ENCODE measurements at regions not wholly inside any gene's neighbourhood (a gene's known extent, or its start where the extent isn't known, plus 50 kb on each side); places are given as distances from the start of the nearest gene placed in this dataset.
"Not testable (repeated sequence)": the region's sequence is repeated elsewhere in the genome, so short reads cannot be mapped to it uniquely, and the experiment has no call there.

- Histone ChIP-seq H3K4me1 (ENCODE audit: control insufficient read depth in 1 of 2, insufficient read depth in 2 of 2, low read length in 2 of 2) (no peaks in the 10 kb centered on the region), H3K27me3 (ENCODE audit: control insufficient read depth in 1 of 2, insufficient read depth in 2 of 2, low read length in 2 of 2) (no peaks in the 10 kb centered on the region), H3K36me3 (ENCODE audit: control insufficient read depth in 1 of 2, insufficient read depth in 2 of 2, low read length in 2 of 2) (no peaks in the 10 kb centered on the region), H3K4me3 (ENCODE audit: low read depth in 1 of 2, low read length in 2 of 2) (no peak overlapping the region), H3K9ac (ENCODE audit: low read depth in 1 of 2, low read length in 2 of 2) (no peak overlapping the region), H3K9me3 (ENCODE audit: control insufficient read depth in 1 of 2, low read length in 2 of 2) (no peaks in the 10 kb centered on the region), H3K27ac (ENCODE audit: low read depth, low read length) (no peak overlapping the region)
These were observed 56.1 kb downstream of the GPR85 start for GRCh38 chr7:113030489-113030888.

DNA sequence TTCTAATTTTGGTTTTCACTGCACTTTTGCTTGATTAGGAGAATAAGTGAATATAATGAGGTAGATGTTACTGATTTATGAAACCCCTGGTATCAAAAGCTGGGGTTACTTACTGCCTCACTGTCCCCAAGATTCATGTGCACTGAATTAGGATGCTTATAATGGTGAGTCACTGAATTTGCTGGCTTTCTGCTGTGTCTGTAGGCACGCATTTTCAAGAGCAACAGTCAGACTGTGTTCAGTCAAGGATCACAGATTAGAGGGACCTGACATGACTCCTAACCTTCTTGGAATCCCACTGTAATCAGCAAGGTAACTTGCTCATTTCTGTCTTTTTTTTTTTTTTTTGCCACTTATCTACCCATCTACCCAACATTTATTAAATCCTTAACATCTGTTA, 59.7 kb downstream of the GPR85 start:
- Histone ChIP-seq H3K27me3 (ENCODE audit: control insufficient read depth in 1 of 2, insufficient read depth in 2 of 2, low read length in 2 of 2) (no peaks in the 10 kb centered on the region), H3K36me3 (ENCODE audit: control insufficient read depth in 1 of 2, insufficient read depth in 2 of 2, low read length in 2 of 2) (no peaks in the 10 kb centered on the region), H3K27ac (ENCODE audit: low read depth, low read length) (no peak overlapping the region), H3K4me3 (ENCODE audit: low read depth in 1 of 2, low read length in 2 of 2) (no peak overlapping the region), H3K9me3 (ENCODE audit: control insufficient read depth in 1 of 2, low read length in 2 of 2) (no peaks in the 10 kb centered on the region), H3K9ac (ENCODE audit: low read depth in 1 of 2, low read length in 2 of 2) (no peak overlapping the region), H3K4me1 (ENCODE audit: control insufficient read depth in 1 of 2, insufficient read depth in 2 of 2, low read length in 2 of 2) (no peaks in the 10 kb centered on the region)

DNA sequence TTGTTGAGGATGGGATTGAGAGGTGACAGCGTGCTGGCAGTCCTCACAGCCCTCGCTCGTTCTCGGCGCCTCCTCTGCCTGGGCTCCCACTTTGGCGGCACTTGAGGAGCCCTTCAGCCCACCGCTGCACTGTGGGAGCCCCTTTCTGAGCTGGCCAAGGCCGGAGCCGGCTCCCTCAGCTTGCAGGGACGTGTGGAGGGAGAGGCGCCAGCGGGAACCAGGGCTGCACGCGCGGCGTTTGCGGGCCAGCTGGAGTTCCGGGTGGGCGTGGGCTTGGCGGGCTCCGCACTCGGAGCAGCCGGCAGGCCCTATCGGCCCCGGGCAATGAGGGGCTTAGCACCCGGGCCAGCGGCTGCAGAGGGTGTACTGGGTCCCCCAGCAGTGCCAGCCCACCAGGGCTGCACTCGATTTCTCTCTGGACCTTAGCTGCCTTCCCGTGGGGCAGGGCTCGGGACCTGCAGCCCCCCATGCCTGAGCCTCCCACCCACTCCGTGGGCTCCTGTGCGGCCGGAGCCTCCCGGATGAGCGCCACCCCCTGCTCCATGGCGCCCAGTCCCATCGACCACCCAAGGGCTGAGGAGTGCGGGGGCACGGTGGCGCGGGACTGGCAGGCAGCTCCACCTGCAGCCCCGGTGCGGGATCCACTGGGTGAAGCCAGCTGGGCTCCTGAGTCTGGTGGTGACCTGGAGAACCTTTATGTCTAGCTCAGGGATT, 69.3 kb downstream of the GPR85 start:
- H3K9me3 ChIP-seq (ENCODE audit: control insufficient read depth in 1 of 2, low read length in 2 of 2); H3K36me3 ChIP-seq (ENCODE audit: control insufficient read depth in 1 of 2, insufficient read depth in 2 of 2, low read length in 2 of 2); H3K27ac ChIP-seq (ENCODE audit: low read depth, low read length); H3K4me3 ChIP-seq (ENCODE audit: low read depth in 1 of 2, low read length in 2 of 2); H3K9ac ChIP-seq (ENCODE audit: low read depth in 1 of 2, low read length in 2 of 2); H3K27me3 ChIP-seq (ENCODE audit: control insufficient read depth in 1 of 2, insufficient read depth in 2 of 2, low read length in 2 of 2); H3K4me1 ChIP-seq (ENCODE audit: control insufficient read depth in 1 of 2, insufficient read depth in 2 of 2, low read length in 2 of 2): not testable (repeated sequence)

GRCh38 chr7:113015034-113015645, 71.5 kb downstream of the GPR85 start:
- Histone ChIP-seq H3K4me1 (ENCODE audit: control insufficient read depth in 1 of 2, insufficient read depth in 2 of 2, low read length in 2 of 2) (no peaks in the 10 kb centered on the region), H3K27ac (ENCODE audit: low read depth, low read length) (no peak overlapping the region), H3K36me3 (ENCODE audit: control insufficient read depth in 1 of 2, insufficient read depth in 2 of 2, low read length in 2 of 2) (no peaks in the 10 kb centered on the region), H3K4me3 (ENCODE audit: low read depth in 1 of 2, low read length in 2 of 2) (no peak overlapping the region), H3K9ac (ENCODE audit: low read depth in 1 of 2, low read length in 2 of 2) (no peak overlapping the region), H3K9me3 (ENCODE audit: control insufficient read depth in 1 of 2, low read length in 2 of 2) (no peaks in the 10 kb centered on the region), H3K27me3 (ENCODE audit: control insufficient read depth in 1 of 2, insufficient read depth in 2 of 2, low read length in 2 of 2) (no peaks in the 10 kb centered on the region)

DNA sequence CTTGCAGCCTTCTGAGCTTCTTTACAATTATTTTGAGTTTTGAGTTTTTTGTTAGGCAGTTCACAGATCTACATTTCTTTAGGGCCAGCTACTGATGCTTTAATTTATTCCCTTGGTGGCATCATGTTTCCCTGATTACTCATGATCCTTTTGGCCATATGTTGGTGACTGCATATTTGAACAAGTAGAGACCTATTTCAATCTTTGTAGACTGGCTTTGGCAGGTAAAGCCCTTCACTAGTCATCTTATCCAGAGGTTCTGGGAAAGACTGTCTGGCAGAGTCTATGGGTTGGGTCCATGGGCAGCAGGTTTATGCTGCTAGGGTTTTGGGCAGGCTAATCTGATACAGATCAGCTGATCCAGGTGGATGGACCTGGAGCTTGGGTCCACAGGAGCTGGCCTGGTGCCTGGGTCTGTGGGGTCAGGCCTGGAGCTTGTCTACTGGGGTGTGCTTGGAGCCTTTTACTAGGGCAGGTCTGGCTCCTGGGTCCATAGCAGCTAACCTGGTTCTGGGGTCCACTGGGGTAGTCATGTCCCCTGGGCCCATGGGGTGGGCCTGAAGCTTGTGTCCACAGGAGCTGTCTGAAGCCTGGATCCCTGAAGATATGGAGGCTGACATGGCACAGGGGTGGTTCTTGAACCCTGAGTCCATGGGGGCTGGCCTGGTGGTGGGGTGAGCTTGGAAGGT, 72.7 kb downstream of the GPR85 start:
- H3K36me3 ChIP-seq (ENCODE audit: control insufficient read depth in 1 of 2, insufficient read depth in 2 of 2, low read length in 2 of 2) = no peaks in the 10 kb centered on the region
- H3K4me3 ChIP-seq (ENCODE audit: low read depth in 1 of 2, low read length in 2 of 2) = no peak overlapping the region
- H3K9me3 ChIP-seq (ENCODE audit: control insufficient read depth in 1 of 2, low read length in 2 of 2) = no peaks in the 10 kb centered on the region
- H3K4me1 ChIP-seq (ENCODE audit: control insufficient read depth in 1 of 2, insufficient read depth in 2 of 2, low read length in 2 of 2) = no peaks in the 10 kb centered on the region
- H3K27me3 ChIP-seq (ENCODE audit: control insufficient read depth in 1 of 2, insufficient read depth in 2 of 2, low read length in 2 of 2) = no peaks in the 10 kb centered on the region
- no peak overlapping the region for H3K27ac ChIP-seq (ENCODE audit: low read depth, low read length)
- no peak overlapping the region for H3K9ac ChIP-seq (ENCODE audit: low read depth in 1 of 2, low read length in 2 of 2)

- not testable (repeated sequence) for H3K9ac ChIP-seq (ENCODE audit: low read depth in 1 of 2, low read length in 2 of 2); H3K27me3 ChIP-seq (ENCODE audit: control insufficient read depth in 1 of 2, insufficient read depth in 2 of 2, low read length in 2 of 2)
These were observed 73.8 kb downstream of the GPR85 start for GRCh38 chr7:113012862-113013261.

GRCh38 chr7:113010377-113010776, 76.2 kb downstream of the GPR85 start:
- no peaks in the 10 kb centered on the region for H3K36me3 ChIP-seq (ENCODE audit: control insufficient read depth in 1 of 2, insufficient read depth in 2 of 2, low read length in 2 of 2)
- no peaks in the 10 kb centered on the region for H3K4me1 ChIP-seq (ENCODE audit: control insufficient read depth in 1 of 2, insufficient read depth in 2 of 2, low read length in 2 of 2)
- no peaks in the 10 kb centered on the region for H3K9me3 ChIP-seq (ENCODE audit: control insufficient read depth in 1 of 2, low read length in 2 of 2)
- no peak overlapping the region for H3K27ac ChIP-seq (ENCODE audit: low read depth, low read length)
- no peak overlapping the region for H3K9ac ChIP-seq (ENCODE audit: low read depth in 1 of 2, low read length in 2 of 2)
- H3K4me3 ChIP-seq (ENCODE audit: low read depth in 1 of 2, low read length in 2 of 2) = no peak overlapping the region
- no peaks in the 10 kb centered on the region for H3K27me3 ChIP-seq (ENCODE audit: control insufficient read depth in 1 of 2, insufficient read depth in 2 of 2, low read length in 2 of 2)

More at GRCh38 chr7:113012862-113013261, 73.8 kb downstream of the GPR85 start:
- H3K27ac ChIP-seq (ENCODE audit: low read depth, low read length); H3K4me1 ChIP-seq (ENCODE audit: control insufficient read depth in 1 of 2, insufficient read depth in 2 of 2, low read length in 2 of 2); H3K9me3 ChIP-seq (ENCODE audit: control insufficient read depth in 1 of 2, low read length in 2 of 2); H3K4me3 ChIP-seq (ENCODE audit: low read depth in 1 of 2, low read length in 2 of 2); H3K36me3 ChIP-seq (ENCODE audit: control insufficient read depth in 1 of 2, insufficient read depth in 2 of 2, low read length in 2 of 2): not testable (repeated sequence)

DNA sequence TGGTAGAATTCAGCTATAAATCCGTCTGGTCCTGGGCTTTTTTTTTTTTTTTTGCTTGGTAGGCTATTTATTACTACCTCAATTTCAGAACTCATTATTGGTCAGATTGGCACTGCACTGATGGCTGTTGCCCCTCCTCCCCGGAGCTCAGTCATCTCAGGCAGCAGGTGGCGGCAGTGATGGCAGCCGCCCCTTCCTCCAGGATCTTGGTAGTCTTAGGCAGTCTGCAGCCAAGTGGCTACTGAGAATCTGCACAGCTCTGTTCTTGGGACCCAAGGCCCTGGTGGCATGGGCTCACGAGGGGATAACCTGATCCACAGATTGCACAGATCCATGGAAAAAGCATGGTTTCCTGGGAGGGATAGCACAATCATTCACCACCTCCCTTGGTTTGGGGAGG, 77.9 kb downstream of the GPR85 start:
- no peaks in the 10 kb centered on the region for H3K9me3 ChIP-seq (ENCODE audit: control insufficient read depth in 1 of 2, low read length in 2 of 2)
- H3K4me3 ChIP-seq (ENCODE audit: low read depth in 1 of 2, low read length in 2 of 2) = no peak overlapping the region
- no peaks in the 10 kb centered on the region for H3K27me3 ChIP-seq (ENCODE audit: control insufficient read depth in 1 of 2, insufficient read depth in 2 of 2, low read length in 2 of 2)
- H3K36me3 ChIP-seq (ENCODE audit: control insufficient read depth in 1 of 2, insufficient read depth in 2 of 2, low read length in 2 of 2) = no peaks in the 10 kb centered on the region
- H3K27ac ChIP-seq (ENCODE audit: low read depth, low read length) = no peak overlapping the region
- no peaks in the 10 kb centered on the region for H3K4me1 ChIP-seq (ENCODE audit: control insufficient read depth in 1 of 2, insufficient read depth in 2 of 2, low read length in 2 of 2)
- no peak overlapping the region for H3K9ac ChIP-seq (ENCODE audit: low read depth in 1 of 2, low read length in 2 of 2)

GRCh38 chr7:113004726-113005454, 81.7 kb downstream of the GPR85 start:
- no peaks in the 10 kb centered on the region for H3K4me1 ChIP-seq (ENCODE audit: control insufficient read depth in 1 of 2, insufficient read depth in 2 of 2, low read length in 2 of 2)
- no peaks in the 10 kb centered on the region for H3K27me3 ChIP-seq (ENCODE audit: control insufficient read depth in 1 of 2, insufficient read depth in 2 of 2, low read length in 2 of 2)
- no peak overlapping the region for H3K27ac ChIP-seq (ENCODE audit: low read depth, low read length)
- no peaks in the 10 kb centered on the region for H3K36me3 ChIP-seq (ENCODE audit: control insufficient read depth in 1 of 2, insufficient read depth in 2 of 2, low read length in 2 of 2)
- no peaks in the 10 kb centered on the region for H3K9me3 ChIP-seq (ENCODE audit: control insufficient read depth in 1 of 2, low read length in 2 of 2)
- no peak overlapping the region for H3K4me3 ChIP-seq (ENCODE audit: low read depth in 1 of 2, low read length in 2 of 2)
- H3K9ac ChIP-seq (ENCODE audit: low read depth in 1 of 2, low read length in 2 of 2) = no peak overlapping the region
